ENCODE measurements at regions not wholly inside any gene's neighbourhood (a gene's known extent, or its start where the extent isn't known, plus 50 kb on each side); places are given as distances from the start of the nearest gene placed in this dataset.

DNA sequence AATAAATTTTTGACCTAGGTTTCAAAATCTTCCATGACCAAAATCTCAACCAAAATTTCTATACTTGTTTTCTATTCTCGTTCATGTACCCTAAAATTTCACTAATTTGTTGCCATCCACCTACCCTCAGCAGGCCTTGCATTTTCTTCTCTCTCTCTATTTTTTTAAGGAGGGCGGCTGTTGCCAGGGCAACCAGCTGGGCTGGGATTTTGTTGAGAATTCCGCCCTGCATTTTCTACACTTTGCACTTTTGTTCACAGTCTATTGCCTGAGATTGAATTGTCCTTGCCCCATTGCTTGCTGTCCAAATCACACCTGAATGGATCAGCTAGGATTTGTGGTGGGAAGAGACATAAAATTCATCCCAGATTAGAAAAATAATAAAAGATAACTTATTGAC, 657.5 kb upstream of the NRP1 start:
- no peaks in the 10 kb centered on the region for H3K27me3 ChIP-seq (ENCODE audit: insufficient read depth, low read depth)
- H3K4me1 ChIP-seq (ENCODE audit: low read depth, poor library complexity, severe bottlenecking), result no peaks in the 10 kb centered on the region
- no peak overlapping the region for H3K4me3 ChIP-seq (IDR thresholded peaks at IDR 0.05; ENCODE audit: insufficient read depth, low read depth, low read length)
- H3K9ac ChIP-seq, result no peak overlapping the region
- H3K4me2 ChIP-seq, result no peak overlapping the region
- no peaks in the 10 kb centered on the region for H3K79me2 ChIP-seq (ENCODE audit: insufficient read depth, low read depth)
- no peak overlapping the region for H3K27ac ChIP-seq
- no peaks in the 10 kb centered on the region for H4K20me1 ChIP-seq (ENCODE audit: insufficient read depth)
- H3K36me3 ChIP-seq (ENCODE audit: insufficient read depth), result no peaks in the 10 kb centered on the region
- TF ChIP-seq, protein P1, sequence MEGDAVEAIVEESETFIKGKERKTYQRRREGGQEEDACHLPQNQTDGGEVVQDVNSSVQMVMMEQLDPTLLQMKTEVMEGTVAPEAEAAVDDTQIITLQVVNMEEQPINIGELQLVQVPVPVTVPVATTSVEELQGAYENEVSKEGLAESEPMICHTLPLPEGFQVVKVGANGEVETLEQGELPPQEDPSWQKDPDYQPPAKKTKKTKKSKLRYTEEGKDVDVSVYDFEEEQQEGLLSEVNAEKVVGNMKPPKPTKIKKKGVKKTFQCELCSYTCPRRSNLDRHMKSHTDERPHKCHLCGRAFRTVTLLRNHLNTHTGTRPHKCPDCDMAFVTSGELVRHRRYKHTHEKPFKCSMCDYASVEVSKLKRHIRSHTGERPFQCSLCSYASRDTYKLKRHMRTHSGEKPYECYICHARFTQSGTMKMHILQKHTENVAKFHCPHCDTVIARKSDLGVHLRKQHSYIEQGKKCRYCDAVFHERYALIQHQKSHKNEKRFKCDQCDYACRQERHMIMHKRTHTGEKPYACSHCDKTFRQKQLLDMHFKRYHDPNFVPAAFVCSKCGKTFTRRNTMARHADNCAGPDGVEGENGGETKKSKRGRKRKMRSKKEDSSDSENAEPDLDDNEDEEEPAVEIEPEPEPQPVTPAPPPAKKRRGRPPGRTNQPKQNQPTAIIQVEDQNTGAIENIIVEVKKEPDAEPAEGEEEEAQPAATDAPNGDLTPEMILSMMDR (conservative IDR thresholded peaks at IDR 0.05; ENCODE audit: low read depth, low read length), result no peak
- H2AFZ ChIP-seq (ENCODE audit: low read depth), result no peak overlapping the region

DNA sequence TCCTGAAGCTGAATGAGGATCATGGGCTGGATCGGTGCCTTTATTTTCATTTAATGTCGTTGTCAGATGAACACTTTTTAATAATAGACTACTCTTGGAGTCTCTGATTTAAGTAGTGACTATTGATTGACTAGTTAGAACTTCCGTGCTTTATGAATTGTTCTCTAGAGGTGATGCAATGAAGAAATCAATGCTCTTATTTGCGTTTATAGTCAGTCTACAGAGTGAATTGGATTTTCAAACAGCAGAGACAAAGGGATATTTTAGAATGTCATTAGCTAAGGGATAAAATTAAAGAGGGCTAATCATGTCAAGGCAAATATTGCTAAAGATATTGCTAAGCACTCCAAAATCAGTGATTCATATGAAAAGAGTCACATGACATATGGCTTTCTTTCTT, 652.0 kb upstream of the NRP1 start:
- H4K20me1 ChIP-seq (ENCODE audit: insufficient read depth), result no peaks in the 10 kb centered on the region
- no peaks in the 10 kb centered on the region for H3K27me3 ChIP-seq (ENCODE audit: insufficient read depth, low read depth)
- H3K4me2 ChIP-seq, result no peak overlapping the region
- TF ChIP-seq, protein P1 (conservative IDR thresholded peaks at IDR 0.05; ENCODE audit: low read depth, low read length), result no peak
- H3K9ac ChIP-seq, result no peak overlapping the region
- no peak overlapping the region for H3K27ac ChIP-seq
- no peaks in the 10 kb centered on the region for H3K4me1 ChIP-seq (ENCODE audit: low read depth, poor library complexity, severe bottlenecking)
- H3K79me2 ChIP-seq (ENCODE audit: insufficient read depth, low read depth), result no peaks in the 10 kb centered on the region
- no peak overlapping the region for H3K4me3 ChIP-seq (IDR thresholded peaks at IDR 0.05; ENCODE audit: insufficient read depth, low read depth, low read length)
- H3K36me3 ChIP-seq (ENCODE audit: insufficient read depth), result no peaks in the 10 kb centered on the region
- H2AFZ ChIP-seq (ENCODE audit: low read depth), result no peak overlapping the region

DNA sequence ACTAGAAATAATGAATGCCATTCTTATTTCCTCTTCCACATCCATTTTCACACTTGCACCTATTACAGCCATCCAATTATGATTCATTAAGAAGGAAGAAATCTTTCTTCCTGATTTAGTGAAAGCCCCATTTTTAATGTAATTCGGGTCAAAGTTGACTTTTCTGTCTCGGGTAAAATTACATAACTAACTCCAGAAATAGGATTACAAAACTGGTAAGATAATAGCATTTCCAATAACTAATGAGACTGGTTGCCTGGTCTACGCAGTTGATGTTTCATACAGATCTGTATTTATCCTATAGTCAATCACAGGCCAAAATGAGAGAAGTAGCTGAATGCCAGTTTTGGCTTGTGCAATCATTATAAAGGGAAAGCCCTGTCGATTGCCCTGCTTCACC, 651.5 kb upstream of the NRP1 start:
- Histone ChIP-seq H3K9ac (no peak overlapping the region), H3K79me2 (ENCODE audit: insufficient read depth, low read depth) (no peaks in the 10 kb centered on the region), H3K36me3 (ENCODE audit: insufficient read depth) (no peaks in the 10 kb centered on the region), H4K20me1 (ENCODE audit: insufficient read depth) (no peaks in the 10 kb centered on the region), H3K4me1 (ENCODE audit: low read depth, poor library complexity, severe bottlenecking) (no peaks in the 10 kb centered on the region), H3K4me3 (IDR thresholded peaks at IDR 0.05; ENCODE audit: insufficient read depth, low read depth, low read length) (no peak overlapping the region), H3K4me2 (no peak overlapping the region), H3K27me3 (ENCODE audit: insufficient read depth, low read depth) (no peaks in the 10 kb centered on the region), H2AFZ (ENCODE audit: low read depth) (no peak overlapping the region), H3K27ac (no peak overlapping the region)
- TF ChIP-seq, protein P1 (conservative IDR thresholded peaks at IDR 0.05; ENCODE audit: low read depth, low read length), result no peak

DNA sequence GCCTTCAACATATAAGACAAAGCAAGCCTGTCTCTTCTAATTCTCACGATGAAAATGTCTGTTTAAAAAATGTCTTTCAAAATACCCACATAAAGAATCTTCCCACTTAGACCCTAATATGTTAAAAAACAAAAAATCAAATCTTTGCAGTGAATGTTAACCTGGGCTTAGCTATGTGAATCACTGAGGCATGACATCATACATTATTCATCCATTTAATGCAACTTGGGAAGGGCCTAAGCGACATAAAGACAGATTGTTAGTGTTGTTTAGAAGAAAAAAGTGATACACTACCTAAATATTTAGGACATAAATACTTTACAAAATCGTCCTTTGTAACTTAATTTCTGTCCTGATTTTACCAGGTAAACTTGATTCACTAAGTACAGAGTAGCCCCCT, 648.5 kb upstream of the NRP1 start:
- Histone ChIP-seq H3K36me3 (ENCODE audit: insufficient read depth) (no peaks in the 10 kb centered on the region), H3K4me2 (no peak overlapping the region), H4K20me1 (ENCODE audit: insufficient read depth) (no peaks in the 10 kb centered on the region), H3K9ac (no peak overlapping the region), H3K79me2 (ENCODE audit: insufficient read depth, low read depth) (no peaks in the 10 kb centered on the region), H3K27me3 (ENCODE audit: insufficient read depth, low read depth) (no peaks in the 10 kb centered on the region), H3K27ac (no peak overlapping the region), H3K4me1 (ENCODE audit: low read depth, poor library complexity, severe bottlenecking) (no peaks in the 10 kb centered on the region), H2AFZ (ENCODE audit: low read depth) (no peak overlapping the region), H3K4me3 (IDR thresholded peaks at IDR 0.05; ENCODE audit: insufficient read depth, low read depth, low read length) (no peak overlapping the region)
- TF ChIP-seq, protein P1 (conservative IDR thresholded peaks at IDR 0.05; ENCODE audit: low read depth, low read length), result no peak

DNA sequence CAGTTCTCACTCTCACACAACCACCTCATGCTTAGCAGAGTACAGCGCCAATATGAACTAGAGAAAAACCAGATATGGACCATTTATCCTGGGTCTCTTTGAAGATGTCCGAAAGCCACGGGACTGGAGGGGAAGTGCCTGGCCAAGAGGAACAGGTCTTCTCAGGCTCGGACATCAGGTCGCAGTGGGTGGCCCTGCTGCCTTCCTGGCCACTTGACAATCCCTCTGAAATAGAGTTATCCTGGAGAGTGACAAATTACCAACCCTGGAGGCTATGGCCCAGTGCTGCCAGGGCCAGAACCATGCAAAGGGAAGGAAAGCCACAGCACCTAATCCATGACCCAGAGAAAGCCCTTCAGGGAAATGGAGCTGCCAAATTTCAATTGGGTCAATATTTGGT, 646.8 kb upstream of the NRP1 start:
- H3K9ac ChIP-seq, result no peak overlapping the region
- no peak overlapping the region for H3K4me3 ChIP-seq (IDR thresholded peaks at IDR 0.05; ENCODE audit: insufficient read depth, low read depth, low read length)
- H3K79me2 ChIP-seq (ENCODE audit: insufficient read depth, low read depth), result no peaks in the 10 kb centered on the region
- H3K4me2 ChIP-seq, result no peak overlapping the region
- no peaks in the 10 kb centered on the region for H4K20me1 ChIP-seq (ENCODE audit: insufficient read depth)
- no peaks in the 10 kb centered on the region for H3K27me3 ChIP-seq (ENCODE audit: insufficient read depth, low read depth)
- H3K27ac ChIP-seq, result no peak overlapping the region
- TF ChIP-seq, protein P1 (conservative IDR thresholded peaks at IDR 0.05; ENCODE audit: low read depth, low read length), result no peak
- H3K36me3 ChIP-seq (ENCODE audit: insufficient read depth), result no peaks in the 10 kb centered on the region
- H3K4me1 ChIP-seq (ENCODE audit: low read depth, poor library complexity, severe bottlenecking), result no peaks in the 10 kb centered on the region
- H2AFZ ChIP-seq (ENCODE audit: low read depth), result no peak overlapping the region

All from KMS-11 (cell line).